ENCODE measurements at regions not wholly inside any gene's neighbourhood (a gene's known extent, or its start where the extent isn't known, plus 50 kb on each side); places are given as distances from the start of the nearest gene placed in this dataset.

- H3K9me3 ChIP-seq, result no peaks in the 10 kb centered on the region
- FAIRE-seq, result no peak
- no peak overlapping the region for H3K4me3 ChIP-seq
- no peak for DNase-seq
- TF ChIP-seq CTCF (IDR thresholded peaks at IDR 0.05), result no peak
- H3K4me1 ChIP-seq, result no peaks in the 10 kb centered on the region
- ATAC-seq, result no peak
- intact Hi-C loops (cut with DNase I), result no loop called here
- H3K36me3 ChIP-seq, result no peaks in the 10 kb centered on the region
- H3K27ac ChIP-seq, result no peak overlapping the region
- no peaks in the 10 kb centered on the region for H3K27me3 ChIP-seq
These were observed 300.7 kb downstream of the NPR3 start for GRCh38 chr5:33011801-33012200.

GRCh38 chr5:33023649-33024048 lies 312.5 kb downstream of the NPR3 start:
- H3K27me3 ChIP-seq, result no peaks in the 10 kb centered on the region
- H3K36me3 ChIP-seq, result no peaks in the 10 kb centered on the region
- H3K9me3 ChIP-seq, result no peaks in the 10 kb centered on the region
- FAIRE-seq (no peak), DNase-seq (no peak), ATAC-seq (no peak)
- H3K4me1 ChIP-seq, result no peaks in the 10 kb centered on the region
- no peak overlapping the region for H3K4me3 ChIP-seq
- intact Hi-C loops (cut with DNase I), result no loop called here
- whole genome bisulfite sequencing, 2 donors, result 37 to 46% methylated on average over 2 of the region's 2 CpGs
- no peak for TF ChIP-seq CTCF (IDR thresholded peaks at IDR 0.05)
- no peak overlapping the region for H3K27ac ChIP-seq

GRCh38 chr5:33032271-33033070 lies 321.4 kb downstream of the NPR3 start:
- no peak for TF ChIP-seq CTCF (IDR thresholded peaks at IDR 0.05)
- intact Hi-C loops (cut with DNase I), result no loop called here

GRCh38 chr5:33033516-33033915 lies 322.4 kb downstream of the NPR3 start:
- Histone ChIP-seq H3K4me3 (no peak overlapping the region), H3K27ac (no peak overlapping the region), H3K9me3 (no peaks in the 10 kb centered on the region), H3K36me3 (no peaks in the 10 kb centered on the region), H3K27me3 (no peaks in the 10 kb centered on the region), H3K4me1 (no peaks in the 10 kb centered on the region)
- intact Hi-C loops (cut with DNase I), result no loop called here
- no peak for DNase-seq
- ATAC-seq, result no peak
- FAIRE-seq, result no peak
- WGBS, 2 donors, result 46 to 52% methylated on average over 3 of the region's 3 CpGs
- TF ChIP-seq CTCF (IDR thresholded peaks at IDR 0.05), result no peak

More at GRCh38 chr5:33032271-33033070, 321.4 kb downstream of the NPR3 start:
- H3K4me1 ChIP-seq, result no peaks in the 10 kb centered on the region
- H3K9me3 ChIP-seq, result no peaks in the 10 kb centered on the region
- ATAC-seq (peak in 1 of 4 donors; percentile 47), DNase-seq (no peak), FAIRE-seq (no peak)
- H3K27ac ChIP-seq, result no peak overlapping the region
- H3K27me3 ChIP-seq, result no peaks in the 10 kb centered on the region
- 22 to 28% methylated on average over 8 of the region's 8 CpGs for WGBS, 2 donors
- H3K4me3 ChIP-seq, result no peak overlapping the region
- no peaks in the 10 kb centered on the region for H3K36me3 ChIP-seq

GRCh38 chr5:33034777-33035176 lies 323.7 kb downstream of the NPR3 start:
- Histone ChIP-seq H3K36me3 (no peaks in the 10 kb centered on the region), H3K4me1 (no peaks in the 10 kb centered on the region), H3K27ac (no peak overlapping the region), H3K9me3 (no peaks in the 10 kb centered on the region), H3K27me3 (no peaks in the 10 kb centered on the region), H3K4me3 (no peak overlapping the region)
- TF ChIP-seq CTCF (IDR thresholded peaks at IDR 0.05), result no peak
- intact Hi-C loops (cut with DNase I), result no loop called here
- FAIRE-seq (no peak), DNase-seq (no peak), ATAC-seq (no peak)
- 32 to 38% methylated on average over 1 of the region's 1 CpG for WGBS, 2 donors
